Mammary epithelial cell (primary cell): ENCODE measurements at regions not wholly inside any gene's neighbourhood (a gene's known extent, or its start where the extent isn't known, plus 50 kb on each side); places are given as distances from the start of the nearest gene placed in this dataset.

ENCODE experiments used
- EZH2 ChIP-seq: IDR thresholded peaks from 2 replicates; pipeline ENCODE4 v1.6.1; 2012; ENCODE audit warnings: low read length, inconsistent platforms, borderline replicate concordance
- TF ChIP-seq, protein P1 (sequence below), 2 donors: IDR thresholded peaks in 1 of 2; conservative IDR thresholded peaks in 1 of 2; 2 replicates each; pipeline ENCODE4 v1.5.1; 2011 to 2012; ENCODE audit warnings: inconsistent platforms in 2 of 2, low read length in 2 of 2, mild to moderate bottlenecking in 2 of 2, control low read depth in 1 of 2, low read depth in 1 of 2; ENCODE audit not compliant: insufficient read depth in 1 of 2; ENCODE audit errors: extremely low read depth in 1 of 2

DNA sequence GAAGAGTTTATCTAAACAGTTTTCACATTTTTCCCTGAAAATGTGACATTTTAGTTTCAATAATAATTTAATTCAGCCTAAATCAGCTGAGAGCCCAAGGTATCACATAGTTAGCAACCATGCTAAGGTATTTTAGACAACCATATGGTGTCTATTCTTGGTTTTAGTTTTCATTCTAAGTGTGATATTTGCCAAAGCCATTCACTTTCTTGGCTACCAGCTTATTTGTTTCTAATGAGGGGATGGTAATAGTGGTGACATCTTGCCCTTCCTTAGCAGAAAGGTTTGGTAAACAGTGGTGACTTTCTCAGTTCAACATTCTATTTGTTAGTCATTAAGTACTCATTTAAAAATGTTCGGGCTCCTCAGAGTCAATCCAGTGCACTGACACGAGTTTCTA, 854.9 kb upstream of the HTR2C start:
- TF ChIP-seq, protein P1, sequence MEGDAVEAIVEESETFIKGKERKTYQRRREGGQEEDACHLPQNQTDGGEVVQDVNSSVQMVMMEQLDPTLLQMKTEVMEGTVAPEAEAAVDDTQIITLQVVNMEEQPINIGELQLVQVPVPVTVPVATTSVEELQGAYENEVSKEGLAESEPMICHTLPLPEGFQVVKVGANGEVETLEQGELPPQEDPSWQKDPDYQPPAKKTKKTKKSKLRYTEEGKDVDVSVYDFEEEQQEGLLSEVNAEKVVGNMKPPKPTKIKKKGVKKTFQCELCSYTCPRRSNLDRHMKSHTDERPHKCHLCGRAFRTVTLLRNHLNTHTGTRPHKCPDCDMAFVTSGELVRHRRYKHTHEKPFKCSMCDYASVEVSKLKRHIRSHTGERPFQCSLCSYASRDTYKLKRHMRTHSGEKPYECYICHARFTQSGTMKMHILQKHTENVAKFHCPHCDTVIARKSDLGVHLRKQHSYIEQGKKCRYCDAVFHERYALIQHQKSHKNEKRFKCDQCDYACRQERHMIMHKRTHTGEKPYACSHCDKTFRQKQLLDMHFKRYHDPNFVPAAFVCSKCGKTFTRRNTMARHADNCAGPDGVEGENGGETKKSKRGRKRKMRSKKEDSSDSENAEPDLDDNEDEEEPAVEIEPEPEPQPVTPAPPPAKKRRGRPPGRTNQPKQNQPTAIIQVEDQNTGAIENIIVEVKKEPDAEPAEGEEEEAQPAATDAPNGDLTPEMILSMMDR (conservative IDR thresholded peaks at IDR 0.05 in 1 of 2, IDR thresholded peaks at IDR 0.05 in 1 of 2; ENCODE audit: extremely low read depth in 1 of 2, insufficient read depth in 1 of 2, low read depth in 1 of 2, low read length in 2 of 2), result no peak
- TF ChIP-seq EZH2, result no peak
